CD4-positive, alpha-beta T cell treated with Interleukin-4 for 4 hours (primary cell): ENCODE measurements at regions not wholly inside any gene's neighbourhood (a gene's known extent, or its start where the extent isn't known, plus 50 kb on each side); places are given as distances from the start of the nearest gene placed in this dataset.
"Not testable (repeated sequence)": the region's sequence is repeated elsewhere in the genome, so short reads cannot be mapped to it uniquely, and the experiment has no call there.

ENCODE experiments used
- DNase-seq: peaks from one replicate; pipeline ENCODE4 v3.0.0-alpha.2; 2020

- no peak for DNase-seq
These were observed 718.8 kb upstream of the TMPRSS15 start for GRCh38 chr21:19122356-19122755.

- DNase-seq, result no peak
These were observed 719.5 kb upstream of the TMPRSS15 start for GRCh38 chr21:19123053-19123452.

GRCh38 chr21:19123525-19123924, 719.9 kb upstream of the TMPRSS15 start:
- no peak for DNase-seq

GRCh38 chr21:19124691-19125090, 721.1 kb upstream of the TMPRSS15 start:
- DNase-seq, result no peak

- no peak for DNase-seq
These were observed 726.9 kb upstream of the TMPRSS15 start for GRCh38 chr21:19130379-19131028.

GRCh38 chr21:19141511-19141910, 737.9 kb upstream of the TMPRSS15 start:
- DNase-seq, result no peak

- DNase-seq, result no peak
These were observed 742.2 kb upstream of the TMPRSS15 start for GRCh38 chr21:19145682-19146293.

- no peak for DNase-seq
These were observed 744.5 kb upstream of the TMPRSS15 start for GRCh38 chr21:19148056-19148455.

GRCh38 chr21:19171585-19171984, 768.0 kb upstream of the TMPRSS15 start:
- DNase-seq, result no peak

- no peak for DNase-seq
These were observed 778.1 kb upstream of the TMPRSS15 start for GRCh38 chr21:19181604-19182140.

GRCh38 chr21:19197950-19198349, 794.4 kb upstream of the TMPRSS15 start:
- no peak for DNase-seq

- DNase-seq, result no peak
These were observed 795.2 kb upstream of the TMPRSS15 start for GRCh38 chr21:19198801-19199200.

GRCh38 chr21:19218163-19218562, 814.6 kb upstream of the TMPRSS15 start:
- no peak for DNase-seq

- DNase-seq, result no peak
These were observed 820.5 kb upstream of the TMPRSS15 start for GRCh38 chr21:19224090-19224489.

GRCh38 chr21:19228226-19228625, 824.6 kb upstream of the TMPRSS15 start:
- no peak for DNase-seq

- DNase-seq, result not testable (repeated sequence)
These were observed 830.3 kb upstream of the TMPRSS15 start for GRCh38 chr21:19233841-19234240.

GRCh38 chr21:19236209-19236608, 832.6 kb upstream of the TMPRSS15 start:
- DNase-seq, result no peak

- no peak for DNase-seq
These were observed 834.0 kb upstream of the TMPRSS15 start for GRCh38 chr21:19237608-19238007.

GRCh38 chr21:19239696-19240095, 836.1 kb upstream of the TMPRSS15 start:
- no peak for DNase-seq

GRCh38 chr21:19244502-19245187, 841.1 kb upstream of the TMPRSS15 start:
- DNase-seq, result no peak

- DNase-seq, result no peak
These were observed 841.6 kb upstream of the TMPRSS15 start for GRCh38 chr21:19245188-19245580.

- no peak for DNase-seq
These were observed 842.4 kb upstream of the TMPRSS15 start for GRCh38 chr21:19246018-19246417.

GRCh38 chr21:19256934-19257660, 853.5 kb upstream of the TMPRSS15 start:
- DNase-seq, result no peak
